Neural progenitor cell (in vitro differentiated cells): ENCODE measurements at regions not wholly inside any gene's neighbourhood (a gene's known extent, or its start where the extent isn't known, plus 50 kb on each side); places are given as distances from the start of the nearest gene placed in this dataset.

Experiments
- CTCF ChIP-seq: fragments of 200-600 bp; sonication (generic); IDR thresholded peaks from 2 replicates; pipeline ENCODE4 v1.5.1; 2017; ENCODE audit warnings: antibody characterized with exemption, mild to moderate bottlenecking
- EZH2 ChIP-seq: fragments of 200-600 bp; sonication (generic); IDR thresholded peaks from 2 replicates; pipeline ENCODE4 v1.6.1; 2017; ENCODE audit warnings: antibody characterized with exemption, mild to moderate bottlenecking, moderate library complexity

- no peak for TF ChIP-seq CTCF
- TF ChIP-seq EZH2 = no peak
Observed at GRCh38 chr13:97549201-97549600, 115.2 kb downstream of the RAP2A start.
